ENCODE measurements at regions not wholly inside any gene's neighbourhood (a gene's known extent, or its start where the extent isn't known, plus 50 kb on each side); places are given as distances from the start of the nearest gene placed in this dataset.

DNA sequence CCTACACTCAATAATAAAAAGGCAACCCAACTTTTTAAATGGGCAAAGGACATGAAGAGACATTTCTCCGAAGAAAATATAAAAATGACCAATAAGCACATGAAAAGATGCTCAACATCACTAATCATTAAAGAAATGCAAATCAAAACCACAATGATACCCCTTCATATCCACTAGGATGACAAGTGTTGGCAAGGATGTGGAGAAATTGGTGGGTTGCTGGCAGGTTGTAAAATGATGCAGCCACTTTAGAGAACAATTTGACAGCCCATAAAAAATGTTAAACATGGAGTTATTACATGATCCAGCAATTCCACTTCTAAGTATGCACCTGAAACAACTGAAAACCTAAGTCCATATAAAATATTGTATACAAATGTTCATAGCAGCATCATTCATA is 73.2 kb upstream of the LMO2 start:
- no peaks in the 10 kb centered on the region for H3K27me3 ChIP-seq (ENCODE audit: low read length)

DNA sequence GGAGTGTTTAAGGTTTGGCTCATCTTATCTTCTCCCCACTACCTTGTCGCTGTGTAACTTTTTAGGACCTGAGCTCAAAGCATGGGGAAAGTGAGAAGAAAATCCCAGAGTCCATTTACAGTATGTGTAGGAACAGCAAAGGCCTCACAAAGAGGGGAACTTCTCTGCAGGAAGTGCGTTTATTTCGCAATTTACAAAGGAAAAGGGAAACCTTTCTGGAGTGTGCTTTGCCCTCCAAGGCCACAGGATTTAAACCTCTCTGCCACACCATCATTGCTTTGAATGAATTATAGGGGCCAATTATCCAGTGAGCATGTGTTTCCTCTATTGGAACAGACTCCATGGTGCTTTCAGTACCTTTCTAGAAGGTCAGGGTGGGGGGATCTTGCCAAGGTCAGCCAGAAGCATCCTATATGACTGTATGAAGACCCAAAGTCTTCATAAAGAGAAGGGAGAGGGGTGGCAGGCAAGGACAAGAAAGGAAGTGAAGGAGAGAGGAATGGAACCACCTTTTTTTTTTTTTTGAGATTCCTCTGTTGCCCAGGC is 68.1 kb upstream of the LMO2 start:
- Histone ChIP-seq H3K36me3 (ENCODE audit: low read length) (no peaks in the 10 kb centered on the region), H3F3A (ENCODE audit: insufficient read depth) (no peaks in the 10 kb centered on the region), H3K27ac (ENCODE audit: low read depth, low read length) (no peak overlapping the region), H3K27me3 (ENCODE audit: low read length) (no peaks in the 10 kb centered on the region), H3K9me2 (replicated peaks; ENCODE audit: insufficient read depth, low read length) (no peaks in the 10 kb centered on the region), H2AFZ (ENCODE audit: low read depth, low read length, severe bottlenecking) (no peak overlapping the region), H4K20me1 (ENCODE audit: low read depth, low read length) (no peaks in the 10 kb centered on the region), H3K9me3 (ENCODE audit: insufficient read depth, low read length) (no peaks in the 10 kb centered on the region), H3K79me2 (ENCODE audit: insufficient read depth, low read length) (no peaks in the 10 kb centered on the region), H3K4me3 (ENCODE audit: insufficient read depth, low read length, poor library complexity, severe bottlenecking) (no peak overlapping the region), H3K9ac (ENCODE audit: low read length) (no peak overlapping the region), H3K4me2 (ENCODE audit: low read depth, low read length, poor library complexity, severe bottlenecking) (no peak overlapping the region)
- TF ChIP-seq CTCF (IDR thresholded peaks at IDR 0.05; ENCODE audit: insufficient read depth, low read length, poor library complexity, severe bottlenecking) (no peak), EZH2phosphoT487 (conservative IDR thresholded peaks at IDR 0.05; ENCODE audit: low read length) (no peak)

More for the DNA sequence above, 73.2 kb upstream of the LMO2 start:
- Histone ChIP-seq H4K20me1 (ENCODE audit: low read depth, low read length) (no peaks in the 10 kb centered on the region), H2AFZ (ENCODE audit: low read depth, low read length, severe bottlenecking) (no peak overlapping the region), H3K36me3 (ENCODE audit: low read length) (no peaks in the 10 kb centered on the region), H3F3A (ENCODE audit: insufficient read depth) (no peaks in the 10 kb centered on the region), H3K9me3 (ENCODE audit: insufficient read depth, low read length) (no peaks in the 10 kb centered on the region), H3K27ac (ENCODE audit: low read depth, low read length) (no peak overlapping the region), H3K79me2 (ENCODE audit: insufficient read depth, low read length) (no peaks in the 10 kb centered on the region), H3K4me2 (ENCODE audit: low read depth, low read length, poor library complexity, severe bottlenecking) (no peak overlapping the region), H3K9ac (ENCODE audit: low read length) (no peak overlapping the region), H3K9me2 (replicated peaks; ENCODE audit: insufficient read depth, low read length) (no peaks in the 10 kb centered on the region), H3K4me3 (ENCODE audit: insufficient read depth, low read length, poor library complexity, severe bottlenecking) (no peak overlapping the region)
- TF ChIP-seq EZH2phosphoT487 (conservative IDR thresholded peaks at IDR 0.05; ENCODE audit: low read length) (no peak), CTCF (IDR thresholded peaks at IDR 0.05; ENCODE audit: insufficient read depth, low read length, poor library complexity, severe bottlenecking) (no peak)

GRCh38 chr11:33957304-33957917 is 65.5 kb upstream of the LMO2 start:
- no peaks in the 10 kb centered on the region for H3K9me2 ChIP-seq (replicated peaks; ENCODE audit: insufficient read depth, low read length)
- H4K20me1 ChIP-seq (ENCODE audit: low read depth, low read length): no peaks in the 10 kb centered on the region
- no peak overlapping the region for H2AFZ ChIP-seq (ENCODE audit: low read depth, low read length, severe bottlenecking)
- no peaks in the 10 kb centered on the region for H3K36me3 ChIP-seq (ENCODE audit: low read length)
- no peaks in the 10 kb centered on the region for H3K27me3 ChIP-seq (ENCODE audit: low read length)
- H3K79me2 ChIP-seq (ENCODE audit: insufficient read depth, low read length): no peaks in the 10 kb centered on the region
- no peaks in the 10 kb centered on the region for H3K9me3 ChIP-seq (ENCODE audit: insufficient read depth, low read length)
- no peak overlapping the region for H3K4me3 ChIP-seq (ENCODE audit: insufficient read depth, low read length, poor library complexity, severe bottlenecking)
- no peaks in the 10 kb centered on the region for H3F3A ChIP-seq (ENCODE audit: insufficient read depth)
- H3K4me2 ChIP-seq (ENCODE audit: low read depth, low read length, poor library complexity, severe bottlenecking): no peak overlapping the region
- no peak overlapping the region for H3K27ac ChIP-seq (ENCODE audit: low read depth, low read length)
- no peak overlapping the region for H3K9ac ChIP-seq (ENCODE audit: low read length)
- TF ChIP-seq EZH2phosphoT487 (conservative IDR thresholded peaks at IDR 0.05; ENCODE audit: low read length): no peak
- no peak for TF ChIP-seq CTCF (IDR thresholded peaks at IDR 0.05; ENCODE audit: insufficient read depth, low read length, poor library complexity, severe bottlenecking)

Measured in SU-DHL-6 (cell line).